AG09319 (cell line): ENCODE measurements at regions not wholly inside any gene's neighbourhood (a gene's known extent, or its start where the extent isn't known, plus 50 kb on each side); places are given as distances from the start of the nearest gene placed in this dataset.
"Not testable (repeated sequence)": the region's sequence is repeated elsewhere in the genome, so short reads cannot be mapped to it uniquely, and the experiment has no call there.

Experiments used
- DNase-seq: peaks from one replicate; pipeline ENCODE4 v3.0.0-alpha.2; 2010; ENCODE audit warnings: low read depth; ENCODE audit errors: extremely low read depth
- TF ChIP-seq, protein P1 (sequence below): IDR thresholded peaks from 2 replicates; pipeline ENCODE4 v1.5.1; 2011; ENCODE audit warnings: low read depth, mild to moderate bottlenecking, inconsistent platforms, low read length, moderate library complexity

DNA sequence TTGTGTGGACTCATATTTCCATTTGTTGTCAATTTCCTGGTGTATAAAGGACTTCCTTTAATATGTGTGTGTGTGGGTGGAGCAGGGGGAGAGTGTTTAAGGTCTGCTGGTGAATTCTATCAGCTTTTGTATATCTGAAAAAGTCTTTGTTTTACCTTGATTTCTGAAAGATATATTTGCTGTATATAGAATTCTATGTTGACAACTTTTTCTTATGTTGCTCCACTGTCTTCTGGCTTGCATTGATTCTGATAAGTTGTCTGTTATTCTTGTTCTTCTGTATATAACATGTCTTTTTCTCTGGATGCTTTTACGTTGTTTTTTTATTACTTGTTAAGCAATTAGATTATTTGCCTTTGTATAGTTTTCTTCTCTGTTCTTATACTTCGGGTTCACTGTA, 90.0 kb upstream of the CEP162 start:
- TF ChIP-seq, protein P1, sequence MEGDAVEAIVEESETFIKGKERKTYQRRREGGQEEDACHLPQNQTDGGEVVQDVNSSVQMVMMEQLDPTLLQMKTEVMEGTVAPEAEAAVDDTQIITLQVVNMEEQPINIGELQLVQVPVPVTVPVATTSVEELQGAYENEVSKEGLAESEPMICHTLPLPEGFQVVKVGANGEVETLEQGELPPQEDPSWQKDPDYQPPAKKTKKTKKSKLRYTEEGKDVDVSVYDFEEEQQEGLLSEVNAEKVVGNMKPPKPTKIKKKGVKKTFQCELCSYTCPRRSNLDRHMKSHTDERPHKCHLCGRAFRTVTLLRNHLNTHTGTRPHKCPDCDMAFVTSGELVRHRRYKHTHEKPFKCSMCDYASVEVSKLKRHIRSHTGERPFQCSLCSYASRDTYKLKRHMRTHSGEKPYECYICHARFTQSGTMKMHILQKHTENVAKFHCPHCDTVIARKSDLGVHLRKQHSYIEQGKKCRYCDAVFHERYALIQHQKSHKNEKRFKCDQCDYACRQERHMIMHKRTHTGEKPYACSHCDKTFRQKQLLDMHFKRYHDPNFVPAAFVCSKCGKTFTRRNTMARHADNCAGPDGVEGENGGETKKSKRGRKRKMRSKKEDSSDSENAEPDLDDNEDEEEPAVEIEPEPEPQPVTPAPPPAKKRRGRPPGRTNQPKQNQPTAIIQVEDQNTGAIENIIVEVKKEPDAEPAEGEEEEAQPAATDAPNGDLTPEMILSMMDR = no peak
- DNase-seq = no peak

DNA sequence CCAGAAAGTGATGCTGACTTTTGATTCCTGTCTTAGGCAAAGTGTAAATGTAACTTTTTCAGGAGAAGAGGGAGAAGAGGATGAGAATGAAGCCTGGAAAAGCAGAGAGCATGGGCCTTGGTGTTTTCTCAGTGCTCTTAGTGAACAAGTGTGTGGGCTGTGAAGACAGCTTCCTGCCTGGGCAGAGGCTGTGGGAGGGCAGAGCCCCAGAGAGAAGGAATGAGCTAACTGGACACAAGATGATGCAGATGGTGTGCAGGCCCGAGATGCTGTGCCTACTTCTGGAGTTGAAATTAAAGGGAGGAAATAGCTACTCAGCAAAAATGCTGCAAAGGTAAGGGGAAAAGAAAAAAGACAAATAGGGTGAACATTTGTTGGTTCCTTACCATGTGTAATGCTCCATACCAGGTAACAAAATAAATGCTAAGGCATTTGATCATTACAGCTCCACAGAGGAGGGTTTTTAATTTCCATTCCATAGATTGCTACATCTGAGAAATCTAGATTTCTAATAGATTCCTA, 87.0 kb upstream of the CEP162 start:
- TF ChIP-seq, protein P1 = no peak

DNA sequence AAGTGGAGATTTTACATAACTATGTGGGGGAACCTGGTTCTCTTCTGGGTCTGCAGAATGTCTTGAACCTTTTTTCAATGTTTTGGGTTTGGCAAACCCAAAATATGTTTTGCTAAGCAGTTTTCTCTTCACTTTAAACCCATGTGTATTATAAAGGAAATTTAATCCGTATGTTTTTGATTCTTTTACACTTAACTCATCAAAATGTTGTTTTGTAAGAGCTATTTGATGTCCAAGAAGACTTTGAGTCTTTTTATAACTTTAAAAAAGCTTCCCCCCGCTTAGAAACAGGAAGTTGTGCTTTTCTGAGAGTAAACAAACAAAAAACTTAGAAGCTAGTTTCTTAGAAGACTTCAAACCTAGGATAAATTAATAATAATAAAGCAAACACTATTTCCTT, 81.9 kb upstream of the CEP162 start:
- TF ChIP-seq, protein P1 = no peak
- DNase-seq = no peak

More for the DNA sequence above, 87.0 kb upstream of the CEP162 start:
- DNase-seq = no peak

DNA sequence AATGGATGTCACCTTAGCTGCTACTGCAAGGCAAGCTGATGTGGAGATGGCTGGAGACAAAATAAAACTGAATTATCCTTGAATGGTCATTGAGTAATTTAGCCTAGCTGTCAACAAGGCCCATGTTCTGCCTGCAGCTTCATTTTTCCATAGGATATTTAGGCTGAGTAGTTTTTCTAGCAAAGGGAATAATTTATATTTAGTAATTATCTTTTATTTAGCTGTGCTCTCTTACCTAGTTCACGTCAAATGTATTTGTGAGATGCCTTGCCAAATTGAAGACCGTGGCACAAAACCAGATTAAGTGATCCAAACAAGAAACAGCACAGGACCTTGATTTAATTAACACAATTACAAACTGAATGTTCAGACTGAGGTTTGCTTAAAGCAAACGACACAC, 77.4 kb upstream of the CEP162 start:
- TF ChIP-seq, protein P1 = no peak
- no peak for DNase-seq

DNA sequence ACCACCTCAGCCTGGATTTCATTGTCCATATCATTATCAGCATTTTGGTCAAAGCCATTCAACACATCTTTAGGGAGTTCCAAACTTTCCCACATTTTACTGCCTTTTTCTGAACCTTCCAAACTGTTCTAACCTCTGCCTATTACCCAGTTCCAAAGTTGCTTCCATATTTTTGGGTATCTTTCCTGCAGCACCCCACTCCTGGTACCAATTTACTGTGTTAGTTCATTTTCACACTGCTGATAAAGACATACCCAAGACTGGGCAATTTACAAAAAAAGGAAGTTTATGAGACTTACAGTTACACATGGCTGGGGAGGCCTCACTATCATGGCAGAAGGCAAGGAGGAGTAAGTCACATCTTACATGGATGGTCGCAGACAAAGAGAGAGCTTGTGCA, 63.6 kb upstream of the CEP162 start:
- DNase-seq = not testable (repeated sequence)

DNA sequence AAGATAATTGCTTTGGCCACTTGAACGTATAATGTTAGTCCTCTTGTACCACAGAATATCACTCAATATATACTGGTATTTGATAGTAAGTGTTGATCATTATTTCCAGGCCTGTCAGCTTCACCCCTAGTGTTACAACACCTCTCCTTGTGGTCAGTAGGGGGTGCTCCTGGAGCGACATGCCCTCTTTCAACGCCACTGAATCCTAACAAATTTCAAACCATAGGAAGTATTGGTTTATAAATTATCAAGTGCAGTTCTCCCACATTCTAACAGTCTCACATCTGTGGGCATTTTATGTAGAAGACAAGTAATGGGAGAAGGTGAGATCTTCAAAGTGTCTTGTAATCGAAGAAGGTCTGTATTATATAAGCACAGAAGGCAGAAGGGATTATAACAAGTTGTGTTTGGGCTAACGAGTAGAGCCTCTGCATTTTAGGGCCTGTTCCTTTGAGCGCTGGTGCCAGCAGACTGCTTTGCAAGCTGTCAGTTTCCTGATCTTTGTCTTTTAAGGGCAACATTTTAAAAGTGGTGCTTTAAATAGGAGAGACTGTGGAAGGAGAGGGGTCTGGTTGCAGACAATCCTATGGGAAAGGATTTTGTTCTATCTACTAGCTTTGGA, 57.1 kb upstream of the CEP162 start:
- no peak for DNase-seq
- TF ChIP-seq, protein P1 = peak; percentile 20

DNA sequence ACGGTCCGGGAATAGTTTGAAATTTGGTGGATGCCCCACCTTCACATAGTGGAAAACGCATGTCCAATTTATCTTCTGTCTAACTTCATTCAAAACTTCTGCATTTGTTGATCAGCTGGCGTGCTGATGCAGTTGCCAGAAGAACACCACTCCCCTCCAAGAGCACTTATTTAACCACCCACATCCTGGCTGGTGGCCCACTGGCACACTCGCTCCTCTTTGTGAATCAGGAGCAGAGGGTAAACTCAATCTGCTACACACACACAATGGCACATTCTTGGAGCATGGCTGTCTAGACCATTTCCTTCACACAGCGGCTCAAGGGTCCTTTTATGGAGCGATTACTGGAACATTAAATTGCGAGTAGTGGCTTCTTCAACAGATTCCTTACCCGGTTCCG, 55.1 kb upstream of the CEP162 start:
- TF ChIP-seq, protein P1 = no peak
- DNase-seq = no peak

DNA sequence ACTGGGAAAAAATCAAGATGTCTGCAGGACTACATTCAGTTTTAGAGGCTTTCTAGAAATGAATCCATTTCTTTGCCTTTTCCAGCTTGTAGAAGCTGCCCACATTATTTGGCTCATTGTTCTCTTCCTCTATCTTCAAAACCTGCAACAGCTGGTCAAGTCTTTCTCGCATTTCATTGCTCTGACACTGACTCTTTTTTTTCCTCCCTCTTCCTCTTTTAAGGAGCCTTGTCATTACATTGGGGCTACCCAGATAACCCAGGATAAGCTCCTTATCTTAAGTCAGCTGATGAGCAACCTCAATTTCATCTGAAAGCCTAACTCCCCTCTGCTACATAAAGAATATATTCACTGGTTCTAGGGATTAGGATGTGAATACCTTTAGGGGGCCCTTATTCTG, 53.2 kb upstream of the CEP162 start:
- DNase-seq = no peak
- TF ChIP-seq, protein P1 = no peak
